ENCODE measurements at regions not wholly inside any gene's neighbourhood (a gene's known extent, or its start where the extent isn't known, plus 50 kb on each side); places are given as distances from the start of the nearest gene placed in this dataset.

DNA sequence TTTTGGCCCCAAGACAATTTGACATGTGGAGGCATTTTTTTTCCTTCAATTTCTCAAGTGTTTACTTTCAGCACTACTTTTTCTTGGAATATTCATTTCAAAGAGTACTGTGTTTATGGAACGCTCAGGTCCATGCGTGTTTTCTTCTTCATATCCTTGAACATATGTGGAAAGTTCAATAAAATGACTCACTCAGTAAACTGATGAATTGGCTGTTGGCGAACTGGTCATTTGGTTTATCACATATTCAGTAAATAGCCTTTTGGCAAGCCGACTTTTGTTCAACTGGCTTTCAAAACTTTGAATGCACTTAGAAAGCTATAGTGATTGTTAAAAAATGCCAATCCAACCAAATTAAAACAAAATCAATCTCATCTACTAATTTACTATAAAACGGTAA is 964.6 kb upstream of the SLC35B3 start:
- no peak overlapping the region for H2AK5ac ChIP-seq (ENCODE audit: low read length)
- DNase-seq: no peak
- H4K8ac ChIP-seq (ENCODE audit: low read depth, low read length): no peak overlapping the region
- 100% methylated on average over 1 of the region's 5 CpGs for WGBS (ENCODE audit: extremely low coverage, insufficient coverage, insufficient read length)
- no peak overlapping the region for H2BK5ac ChIP-seq (ENCODE audit: low read depth, low read length, poor library complexity)
- H2BK120ac ChIP-seq (ENCODE audit: insufficient read depth, low read length, poor library complexity): no peak overlapping the region
- no peak overlapping the region for H2AFZ ChIP-seq (ENCODE audit: insufficient read depth, low read length, poor library complexity)
- no peak overlapping the region for H3K27ac ChIP-seq (ENCODE audit: low read depth, low read length)
- no peak overlapping the region for H3K4me3 ChIP-seq (ENCODE audit: low read depth, low read length)
- no peaks in the 10 kb centered on the region for H3K4me1 ChIP-seq (ENCODE audit: control insufficient read depth in 1 of 2, insufficient read depth in 2 of 2, low read length in 2 of 2)
- no peaks in the 10 kb centered on the region for H3K27me3 ChIP-seq (ENCODE audit: insufficient read depth, low read length)
- H3K4me2 ChIP-seq (ENCODE audit: low read length): no peak overlapping the region
- H3K4ac ChIP-seq (ENCODE audit: low read depth, low read length): no peak overlapping the region
- peaks cover 1% of the 10 kb centered on the region for H3K9me3 ChIP-seq (ENCODE audit: insufficient read depth, low read depth, low read length)
- H4K12ac ChIP-seq (ENCODE audit: low read depth, low read length): no peak overlapping the region
- H2BK12ac ChIP-seq (ENCODE audit: low read length): no peak overlapping the region
- no peak overlapping the region for H3K23ac ChIP-seq (ENCODE audit: low read length)
- H3K18ac ChIP-seq (ENCODE audit: low read length): no peak overlapping the region
- H3K79me1 ChIP-seq (ENCODE audit: low read length): no peaks in the 10 kb centered on the region
- no peaks in the 10 kb centered on the region for H3K36me3 ChIP-seq (ENCODE audit: control insufficient read depth in 1 of 2, insufficient read depth in 2 of 2, low read length in 2 of 2)
- no peak overlapping the region for H3K14ac ChIP-seq (ENCODE audit: low read length)
- H3K9ac ChIP-seq (ENCODE audit: low read length): no peak overlapping the region
- H4K91ac ChIP-seq (ENCODE audit: low read depth, low read length): no peak overlapping the region
- no peaks in the 10 kb centered on the region for H3K79me2 ChIP-seq (ENCODE audit: control insufficient read depth, insufficient read depth, low read length, poor library complexity)

DNA sequence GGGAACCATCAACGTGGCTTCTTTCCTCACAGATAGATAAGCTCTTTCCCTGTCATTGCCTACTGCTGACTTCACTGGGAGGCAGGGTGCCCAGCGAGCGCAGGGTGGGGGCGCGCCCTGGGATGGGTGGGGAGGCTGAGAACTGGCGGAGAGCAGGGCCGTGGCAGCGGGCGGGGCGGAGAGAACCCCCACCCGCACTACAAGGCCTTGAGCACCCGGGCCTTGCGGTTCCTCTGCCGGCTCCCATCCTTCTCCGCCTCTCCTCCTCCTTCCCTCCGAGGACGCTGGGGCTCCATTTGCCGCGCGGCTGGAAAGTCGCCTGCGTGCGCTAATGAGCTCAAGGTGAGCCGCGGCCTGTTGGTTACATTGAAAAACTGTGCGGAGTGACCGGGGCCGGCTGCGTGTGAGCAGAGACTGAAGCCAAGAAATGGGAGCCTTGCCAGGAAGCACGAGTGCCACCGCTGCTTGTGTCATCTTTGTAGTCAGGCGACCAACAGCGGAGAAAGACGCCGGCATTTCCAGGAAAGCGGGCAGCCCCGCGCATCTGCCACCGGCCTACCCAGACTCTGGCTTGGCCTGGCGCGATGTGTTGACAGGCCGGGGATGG is 963.5 kb upstream of the SLC35B3 start:
- H3K23ac ChIP-seq (ENCODE audit: low read length): no peak overlapping the region
- H2AK5ac ChIP-seq (ENCODE audit: low read length): no peak overlapping the region
- no CpG with 5 or more reads among the region's 42 CpGs for WGBS (ENCODE audit: extremely low coverage, insufficient coverage, insufficient read length)
- H2AFZ ChIP-seq (ENCODE audit: insufficient read depth, low read length, poor library complexity): no peak overlapping the region
- H3K4me2 ChIP-seq (ENCODE audit: low read length): no peak overlapping the region
- no peak overlapping the region for H2BK5ac ChIP-seq (ENCODE audit: low read depth, low read length, poor library complexity)
- H4K8ac ChIP-seq (ENCODE audit: low read depth, low read length): no peak overlapping the region
- peaks cover 0 to 2% of the 10 kb centered on the region in 2 experiments for H3K4me1 ChIP-seq (ENCODE audit: control insufficient read depth in 1 of 2, insufficient read depth in 2 of 2, low read length in 2 of 2)
- no peak overlapping the region for H2BK120ac ChIP-seq (ENCODE audit: insufficient read depth, low read length, poor library complexity)
- H3K27ac ChIP-seq (ENCODE audit: low read depth, low read length): no peak overlapping the region
- no peak overlapping the region for H4K91ac ChIP-seq (ENCODE audit: low read depth, low read length)
- no peak overlapping the region for H3K9ac ChIP-seq (ENCODE audit: low read length)
- no peak overlapping the region for H3K14ac ChIP-seq (ENCODE audit: low read length)
- no peaks in the 10 kb centered on the region for H3K27me3 ChIP-seq (ENCODE audit: insufficient read depth, low read length)
- H3K18ac ChIP-seq (ENCODE audit: low read length): no peak overlapping the region
- no peak overlapping the region for H2BK12ac ChIP-seq (ENCODE audit: low read length)
- H3K4me3 ChIP-seq (ENCODE audit: low read depth, low read length): no peak overlapping the region
- H3K9me3 ChIP-seq (ENCODE audit: insufficient read depth, low read depth, low read length): peaks cover 1% of the 10 kb centered on the region
- no peak for DNase-seq
- no peak overlapping the region for H3K4ac ChIP-seq (ENCODE audit: low read depth, low read length)
- no peaks in the 10 kb centered on the region for H3K36me3 ChIP-seq (ENCODE audit: control insufficient read depth in 1 of 2, insufficient read depth in 2 of 2, low read length in 2 of 2)
- H3K79me1 ChIP-seq (ENCODE audit: low read length): no peaks in the 10 kb centered on the region
- no peaks in the 10 kb centered on the region for H3K79me2 ChIP-seq (ENCODE audit: control insufficient read depth, insufficient read depth, low read length, poor library complexity)
- H4K12ac ChIP-seq (ENCODE audit: low read depth, low read length): no peak overlapping the region

DNA sequence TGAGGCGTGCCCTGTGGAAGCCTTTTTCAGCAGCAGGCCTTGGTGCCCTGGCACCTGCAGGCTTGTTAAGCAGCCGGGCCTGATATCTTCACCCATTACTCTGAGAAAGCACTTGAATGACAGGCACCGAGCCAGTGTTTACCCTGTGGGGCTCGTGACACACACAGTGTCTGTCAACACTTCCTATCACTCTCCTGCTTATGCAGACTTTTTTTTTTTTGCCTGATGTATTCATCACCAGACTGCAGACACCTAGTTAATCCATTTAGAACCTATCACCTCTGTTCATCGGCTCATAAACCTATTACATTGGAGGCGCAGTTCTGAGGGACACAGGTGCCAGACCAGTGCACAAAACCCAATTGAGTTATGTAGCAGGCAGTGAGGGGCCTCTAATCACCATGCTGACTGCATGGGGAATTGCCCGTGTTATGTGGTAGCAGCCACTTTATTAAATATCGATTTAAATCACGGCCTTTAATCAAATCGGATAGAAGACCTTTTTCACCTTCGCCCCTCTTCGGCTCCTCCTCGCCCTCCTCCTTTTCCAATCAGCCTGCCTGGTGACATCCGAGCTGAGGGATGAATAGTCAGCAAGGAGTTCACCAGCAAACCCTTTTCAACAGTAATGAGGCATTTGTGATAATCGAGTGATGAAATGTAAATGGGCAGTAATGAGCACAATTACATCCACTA is 962.9 kb upstream of the SLC35B3 start:
- Histone ChIP-seq H3K14ac (ENCODE audit: low read length) (no peak overlapping the region), H3K4me3 (ENCODE audit: low read depth, low read length) (no peak overlapping the region), H3K79me2 (ENCODE audit: control insufficient read depth, insufficient read depth, low read length, poor library complexity) (no peaks in the 10 kb centered on the region), H3K4ac (ENCODE audit: low read depth, low read length) (no peak overlapping the region), H2AFZ (ENCODE audit: insufficient read depth, low read length, poor library complexity) (no peak overlapping the region), H3K79me1 (ENCODE audit: low read length) (no peaks in the 10 kb centered on the region), H3K9me3 (ENCODE audit: insufficient read depth, low read depth, low read length) (peaks cover 1% of the 10 kb centered on the region), H4K91ac (ENCODE audit: low read depth, low read length) (no peak overlapping the region), H2BK12ac (ENCODE audit: low read length) (no peak overlapping the region), H3K36me3 (ENCODE audit: control insufficient read depth in 1 of 2, insufficient read depth in 2 of 2, low read length in 2 of 2) (no peaks in the 10 kb centered on the region), H3K23ac (ENCODE audit: low read length) (no peak overlapping the region), H3K4me2 (ENCODE audit: low read length) (no peak overlapping the region), H3K27ac (ENCODE audit: low read depth, low read length) (no peak overlapping the region), H2BK120ac (ENCODE audit: insufficient read depth, low read length, poor library complexity) (no peak overlapping the region), H2AK5ac (ENCODE audit: low read length) (no peak overlapping the region), H3K9ac (ENCODE audit: low read length) (no peak overlapping the region), H4K8ac (ENCODE audit: low read depth, low read length) (no peak overlapping the region), H2BK5ac (ENCODE audit: low read depth, low read length, poor library complexity) (no peak overlapping the region), H3K4me1 (ENCODE audit: control insufficient read depth in 1 of 2, insufficient read depth in 2 of 2, low read length in 2 of 2) (peaks cover 0 to 2% of the 10 kb centered on the region in 2 experiments), H3K18ac (ENCODE audit: low read length) (no peak overlapping the region), H3K27me3 (ENCODE audit: insufficient read depth, low read length) (no peaks in the 10 kb centered on the region), H4K12ac (ENCODE audit: low read depth, low read length) (no peak overlapping the region)
- WGBS (ENCODE audit: extremely low coverage, insufficient coverage, insufficient read length): no CpG with 5 or more reads among the region's 15 CpGs
- DNase-seq: no peak

DNA sequence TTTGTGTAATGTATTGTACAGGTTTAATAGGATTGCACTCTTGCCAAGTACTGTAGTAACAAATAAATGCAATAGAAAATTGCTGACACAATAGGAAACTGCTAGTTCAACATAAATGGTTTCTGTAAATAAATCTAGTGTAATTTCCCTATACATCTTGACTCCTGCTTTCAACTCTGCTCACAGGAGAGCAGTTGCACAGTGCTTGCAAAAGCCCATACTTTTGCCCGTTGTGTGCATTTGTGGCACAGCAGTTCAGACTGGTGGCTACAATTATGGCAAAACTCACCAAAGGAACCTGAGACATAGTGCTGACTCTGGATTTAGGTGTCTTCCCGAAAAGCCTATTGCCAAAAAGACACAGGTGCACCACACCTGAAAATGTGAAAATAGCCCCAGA is 953.3 kb upstream of the SLC35B3 start:
- H3K4ac ChIP-seq (ENCODE audit: low read depth, low read length): no peak overlapping the region
- no peaks in the 10 kb centered on the region for H3K9me3 ChIP-seq (ENCODE audit: insufficient read depth, low read depth, low read length)
- no peaks in the 10 kb centered on the region for H3K27me3 ChIP-seq (ENCODE audit: insufficient read depth, low read length)
- no peak overlapping the region for H3K14ac ChIP-seq (ENCODE audit: low read length)
- H4K8ac ChIP-seq (ENCODE audit: low read depth, low read length): no peak overlapping the region
- DNase-seq: no peak
- H2AK5ac ChIP-seq (ENCODE audit: low read length): no peak overlapping the region
- no peaks in the 10 kb centered on the region for H3K4me1 ChIP-seq (ENCODE audit: control insufficient read depth in 1 of 2, insufficient read depth in 2 of 2, low read length in 2 of 2)
- no peak overlapping the region for H3K18ac ChIP-seq (ENCODE audit: low read length)
- H3K4me2 ChIP-seq (ENCODE audit: low read length): no peak overlapping the region
- H3K79me1 ChIP-seq (ENCODE audit: low read length): no peaks in the 10 kb centered on the region
- H3K36me3 ChIP-seq (ENCODE audit: control insufficient read depth in 1 of 2, insufficient read depth in 2 of 2, low read length in 2 of 2): no peaks in the 10 kb centered on the region
- H3K23ac ChIP-seq (ENCODE audit: low read length): no peak overlapping the region
- no peaks in the 10 kb centered on the region for H3K79me2 ChIP-seq (ENCODE audit: control insufficient read depth, insufficient read depth, low read length, poor library complexity)
- no peak overlapping the region for H4K91ac ChIP-seq (ENCODE audit: low read depth, low read length)
- no peak overlapping the region for H3K9ac ChIP-seq (ENCODE audit: low read length)
- H4K12ac ChIP-seq (ENCODE audit: low read depth, low read length): no peak overlapping the region
- H2BK5ac ChIP-seq (ENCODE audit: low read depth, low read length, poor library complexity): no peak overlapping the region
- no peak overlapping the region for H2BK120ac ChIP-seq (ENCODE audit: insufficient read depth, low read length, poor library complexity)
- H2BK12ac ChIP-seq (ENCODE audit: low read length): no peak overlapping the region
- H2AFZ ChIP-seq (ENCODE audit: insufficient read depth, low read length, poor library complexity): no peak overlapping the region
- WGBS (ENCODE audit: extremely low coverage, insufficient coverage, insufficient read length): no CpG with 5 or more reads among the region's 2 CpGs
- no peak overlapping the region for H3K27ac ChIP-seq (ENCODE audit: low read depth, low read length)
- H3K4me3 ChIP-seq (ENCODE audit: low read depth, low read length): no peak overlapping the region
